Activated CD4-positive, alpha-beta T cell treated with anti-CD3 and anti-CD28 coated beads, Interleukin-2, amount 10 ng/mL, durations not matched to agents 24 days and 14 days (primary cell): ENCODE measurements at regions not wholly inside any gene's neighbourhood (a gene's known extent, or its start where the extent isn't known, plus 50 kb on each side); places are given as distances from the start of the nearest gene placed in this dataset.

Experiments
- DNase-seq: peaks from one replicate; pipeline ENCODE4 v3.0.0; 2022
- H3K27ac Mint-ChIP-seq: one replicate; pipeline ENCODE4 v1.8.0; 2022; ENCODE audit warnings: mild to moderate bottlenecking, mixed read lengths
- H3K27me3 Mint-ChIP-seq: one replicate; pipeline ENCODE4 v1.8.0; 2022; ENCODE audit warnings: mixed read lengths
- H3K36me3 Mint-ChIP-seq: one replicate; pipeline ENCODE4 v1.8.0; 2022; ENCODE audit warnings: low read depth, mild to moderate bottlenecking, mixed read lengths
- H3K4me1 Mint-ChIP-seq: one replicate; pipeline ENCODE4 v1.8.0; 2021; ENCODE audit warnings: mixed read lengths
- H3K4me3 Mint-ChIP-seq: one replicate; pipeline ENCODE4 v1.8.0; 2022; ENCODE audit warnings: mild to moderate bottlenecking, moderate library complexity, mixed read lengths
- H3K9me3 Mint-ChIP-seq: one replicate; pipeline ENCODE4 v1.8.0; 2021; ENCODE audit warnings: mixed read lengths
- intact Hi-C: fragments of 100-400 bp; cut with micrococcal nuclease; formaldehyde crosslinking; loops from one replicate; pipeline ENCODE4 v1.15.1; 2023

GRCh38 chr12:16685107-16685506, 79.1 kb upstream of the LMO3 start:
- H3K27ac Mint-ChIP-seq = no peak overlapping the region
- intact Hi-C loops = no loop called here
- no peaks in the 10 kb centered on the region for H3K36me3 Mint-ChIP-seq
- no peaks in the 10 kb centered on the region for H3K27me3 Mint-ChIP-seq
- no peak overlapping the region for H3K4me3 Mint-ChIP-seq
- peaks cover 3% of the 10 kb centered on the region for H3K9me3 Mint-ChIP-seq
- H3K4me1 Mint-ChIP-seq = no peaks in the 10 kb centered on the region
- no peak for DNase-seq

GRCh38 chr12:16681196-16681595, 75.2 kb upstream of the LMO3 start:
- Mint-ChIP-seq H3K4me1 (no peaks in the 10 kb centered on the region), H3K27me3 (no peaks in the 10 kb centered on the region), H3K27ac (no peak overlapping the region), H3K4me3 (no peak overlapping the region), H3K36me3 (no peaks in the 10 kb centered on the region), H3K9me3 (peaks cover 3% of the 10 kb centered on the region)
- no peak for DNase-seq
- intact Hi-C loops = no loop called here

- no peak overlapping the region for H3K4me3 Mint-ChIP-seq
- no peaks in the 10 kb centered on the region for H3K9me3 Mint-ChIP-seq
- intact Hi-C loops = no loop called here
- no peak for DNase-seq
- H3K27me3 Mint-ChIP-seq = no peaks in the 10 kb centered on the region
- H3K27ac Mint-ChIP-seq = no peak overlapping the region
- no peaks in the 10 kb centered on the region for H3K4me1 Mint-ChIP-seq
- H3K36me3 Mint-ChIP-seq = no peaks in the 10 kb centered on the region
Observed at GRCh38 chr12:16675438-16675837, 69.5 kb upstream of the LMO3 start.

GRCh38 chr12:16674885-16675284, 68.9 kb upstream of the LMO3 start:
- Mint-ChIP-seq H3K36me3 (no peaks in the 10 kb centered on the region), H3K9me3 (no peaks in the 10 kb centered on the region), H3K27ac (no peak overlapping the region), H3K4me3 (no peak overlapping the region), H3K27me3 (no peaks in the 10 kb centered on the region), H3K4me1 (no peaks in the 10 kb centered on the region)
- intact Hi-C loops = no loop called here
- DNase-seq = no peak

GRCh38 chr12:16670456-16671050, 64.6 kb upstream of the LMO3 start:
- H3K27ac Mint-ChIP-seq = no peak overlapping the region
- intact Hi-C loops = no loop called here

GRCh38 chr12:16669756-16670155, 63.8 kb upstream of the LMO3 start:
- H3K4me3 Mint-ChIP-seq = no peak overlapping the region
- no peaks in the 10 kb centered on the region for H3K9me3 Mint-ChIP-seq
- DNase-seq = no peak
- H3K27ac Mint-ChIP-seq = no peak overlapping the region
- intact Hi-C loops = no loop called here
- no peaks in the 10 kb centered on the region for H3K27me3 Mint-ChIP-seq
- H3K36me3 Mint-ChIP-seq = no peaks in the 10 kb centered on the region
- no peaks in the 10 kb centered on the region for H3K4me1 Mint-ChIP-seq

More at GRCh38 chr12:16670456-16671050, 64.6 kb upstream of the LMO3 start:
- Mint-ChIP-seq H3K27me3 (no peaks in the 10 kb centered on the region), H3K4me1 (no peaks in the 10 kb centered on the region), H3K4me3 (no peak overlapping the region), H3K9me3 (no peaks in the 10 kb centered on the region), H3K36me3 (no peaks in the 10 kb centered on the region)
- no peak for DNase-seq

- H3K27ac Mint-ChIP-seq = no peak overlapping the region
- H3K4me1 Mint-ChIP-seq = no peaks in the 10 kb centered on the region
- no peak overlapping the region for H3K4me3 Mint-ChIP-seq
- H3K36me3 Mint-ChIP-seq = no peaks in the 10 kb centered on the region
- H3K27me3 Mint-ChIP-seq = no peaks in the 10 kb centered on the region
- DNase-seq = no peak
- no peaks in the 10 kb centered on the region for H3K9me3 Mint-ChIP-seq
- intact Hi-C loops = no loop called here
Observed at GRCh38 chr12:16668198-16668597, 62.2 kb upstream of the LMO3 start.

GRCh38 chr12:16658699-16659098, 52.7 kb upstream of the LMO3 start:
- Mint-ChIP-seq H3K27me3 (no peaks in the 10 kb centered on the region), H3K36me3 (no peaks in the 10 kb centered on the region), H3K4me1 (no peaks in the 10 kb centered on the region), H3K9me3 (peaks cover 22% of the 10 kb centered on the region), H3K4me3 (no peak overlapping the region), H3K27ac (no peak overlapping the region)
- intact Hi-C loops = no loop called here
- no peak for DNase-seq
